ENCODE measurements at regions not wholly inside any gene's neighbourhood (a gene's known extent, or its start where the extent isn't known, plus 50 kb on each side); places are given as distances from the start of the nearest gene placed in this dataset.

GRCh38 chr13:105251293-105251692, 1284.2 kb downstream of the EFNB2 start:
- H3K4me3 ChIP-seq (replicated peaks in 1 of 2; ENCODE audit: low read depth in 2 of 2, low read length in 2 of 2), result no peak overlapping the region
- DNase-seq (ENCODE audit: low read depth in 2 of 2), result no peak
- TF ChIP-seq CTCF (IDR thresholded peaks at IDR 0.05; ENCODE audit: low read depth, low read length), result no peak

GRCh38 chr13:105247830-105248229, 1287.6 kb downstream of the EFNB2 start:
- no peak for TF ChIP-seq CTCF (IDR thresholded peaks at IDR 0.05; ENCODE audit: low read depth, low read length)
- H3K4me3 ChIP-seq (replicated peaks in 1 of 2; ENCODE audit: low read depth in 2 of 2, low read length in 2 of 2), result no peak overlapping the region
- no peak for DNase-seq (ENCODE audit: low read depth in 2 of 2)

GRCh38 chr13:105240371-105240770, 1295.1 kb downstream of the EFNB2 start:
- no peak for DNase-seq (ENCODE audit: low read depth in 2 of 2)
- no peak for TF ChIP-seq CTCF (IDR thresholded peaks at IDR 0.05; ENCODE audit: low read depth, low read length)
- H3K4me3 ChIP-seq (replicated peaks in 1 of 2; ENCODE audit: low read depth in 2 of 2, low read length in 2 of 2), result no peak overlapping the region

- no peak for DNase-seq (ENCODE audit: low read depth in 2 of 2)
- TF ChIP-seq CTCF (IDR thresholded peaks at IDR 0.05; ENCODE audit: low read depth, low read length), result no peak
- H3K4me3 ChIP-seq (replicated peaks in 1 of 2; ENCODE audit: low read depth in 2 of 2, low read length in 2 of 2), result no peak overlapping the region
Measured at GRCh38 chr13:105232439-105232838, 1303.0 kb downstream of the EFNB2 start.

- DNase-seq (ENCODE audit: low read depth in 2 of 2), result no peak
- TF ChIP-seq CTCF (IDR thresholded peaks at IDR 0.05; ENCODE audit: low read depth, low read length), result no peak
- H3K4me3 ChIP-seq (replicated peaks in 1 of 2; ENCODE audit: low read depth in 2 of 2, low read length in 2 of 2), result no peak overlapping the region
Measured at GRCh38 chr13:105232006-105232405, 1303.5 kb downstream of the EFNB2 start.

- no peak overlapping the region for H3K4me3 ChIP-seq (replicated peaks in 1 of 2; ENCODE audit: low read depth in 2 of 2, low read length in 2 of 2)
- TF ChIP-seq CTCF (IDR thresholded peaks at IDR 0.05; ENCODE audit: low read depth, low read length), result no peak
- DNase-seq (ENCODE audit: low read depth in 2 of 2), result no peak
Measured at GRCh38 chr13:105231579-105231978, 1303.9 kb downstream of the EFNB2 start.

GRCh38 chr13:105220881-105221280, 1314.6 kb downstream of the EFNB2 start:
- peak in 1 of 2 donors; percentile 3 for DNase-seq (ENCODE audit: low read depth in 2 of 2)
- H3K4me3 ChIP-seq (replicated peaks in 1 of 2; ENCODE audit: low read depth in 2 of 2, low read length in 2 of 2), result no peak overlapping the region
- TF ChIP-seq CTCF (IDR thresholded peaks at IDR 0.05; ENCODE audit: low read depth, low read length), result no peak
